SKM-1 treated with dmso at 0.1 percent for 144 hours (cell line): ENCODE measurements at regions not wholly inside any gene's neighbourhood (a gene's known extent, or its start where the extent isn't known, plus 50 kb on each side); places are given as distances from the start of the nearest gene placed in this dataset.

Source experiments
- DNase-seq: peaks from one replicate; lab custom pipeline; 2025; ENCODE audit not compliant: unreplicated experiment; lab: John Stamatoyannopoulos, UW

GRCh38 chr6:84422380-84422968 lies 195.0 kb upstream of the CEP162 start:
- DNase-seq, result peak; percentile 12

DNA sequence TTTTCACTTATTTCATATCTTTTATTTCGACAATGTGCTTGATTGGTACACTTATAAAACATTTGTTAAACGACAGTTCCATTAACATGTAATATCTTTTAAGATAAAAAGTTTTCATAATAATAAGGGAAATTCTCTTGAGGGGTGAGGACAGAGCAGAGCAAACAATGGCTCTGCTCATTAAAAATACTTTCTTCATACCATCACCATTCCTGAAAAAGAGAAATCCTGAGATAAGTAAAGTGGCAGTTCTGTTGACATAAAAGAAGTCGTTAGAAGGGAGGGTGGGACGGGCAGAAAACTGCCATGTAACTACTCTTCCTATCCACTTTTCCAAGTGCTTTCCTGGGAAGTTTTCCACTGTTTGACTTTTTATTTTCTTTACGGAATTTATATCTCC lies 193.6 kb upstream of the CEP162 start:
- no peak for DNase-seq

DNA sequence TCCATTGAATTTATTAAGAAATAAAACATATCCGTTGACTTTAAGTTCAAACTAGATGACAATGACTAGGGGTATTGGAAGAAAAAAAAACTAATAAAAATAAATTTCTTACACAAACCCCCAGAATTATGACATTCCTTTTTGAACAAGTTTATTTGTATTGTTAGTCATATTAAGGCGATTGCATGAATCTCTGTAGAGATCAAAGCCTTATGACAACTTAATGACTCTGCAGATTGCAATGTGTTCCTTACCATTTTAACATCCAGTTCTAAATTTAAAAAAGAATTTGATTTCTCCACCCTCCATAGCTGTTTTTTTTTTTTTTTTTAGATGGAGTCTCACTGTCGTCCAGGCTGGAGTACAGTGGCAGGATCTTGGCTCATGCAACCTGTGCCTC lies 189.8 kb upstream of the CEP162 start:
- DNase-seq, result no peak

GRCh38 chr6:84416043-84416657 lies 188.7 kb upstream of the CEP162 start:
- DNase-seq, result no peak

DNA sequence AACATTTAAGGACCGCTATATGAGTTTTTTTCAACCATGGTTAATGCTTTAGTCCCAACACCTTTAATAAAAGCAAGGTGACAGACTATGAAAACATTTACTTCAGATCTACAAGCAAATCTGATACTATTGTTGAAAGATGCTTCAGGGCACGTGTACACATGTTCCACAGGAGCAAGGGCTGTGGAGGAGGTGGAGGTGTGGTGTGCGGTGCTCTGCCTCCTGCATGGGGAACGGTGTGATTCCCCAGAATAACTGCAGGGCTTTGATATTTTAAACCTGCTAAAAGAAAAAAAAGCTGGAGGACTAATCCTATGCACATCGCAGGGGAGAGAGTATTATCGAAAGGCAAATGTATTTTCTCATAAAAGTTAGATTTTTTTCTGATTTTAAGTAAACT lies 188.1 kb upstream of the CEP162 start:
- no peak for DNase-seq

DNA sequence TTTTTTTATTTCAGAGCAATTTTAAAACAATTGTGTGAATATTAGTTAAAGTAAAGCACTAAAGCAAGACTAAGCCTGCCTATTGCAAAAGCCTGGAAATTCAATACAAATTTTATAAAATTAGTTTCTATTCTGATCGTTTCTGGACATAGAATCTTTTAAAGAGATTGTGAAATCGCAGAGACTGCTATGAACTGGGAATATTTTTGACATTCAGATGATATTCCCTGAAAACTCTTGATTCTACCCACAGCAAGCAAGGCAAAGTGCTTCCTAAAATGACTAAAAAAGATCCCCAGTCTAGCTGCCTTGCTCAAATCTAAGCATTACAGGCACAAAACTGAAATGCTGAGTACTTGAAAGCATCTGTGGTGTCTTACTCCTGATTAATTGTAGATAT lies 187.6 kb upstream of the CEP162 start:
- no peak for DNase-seq

- DNase-seq, result no peak
Measured at GRCh38 chr6:84414531-84414930, 187.1 kb upstream of the CEP162 start.

GRCh38 chr6:84411060-84411629 lies 183.7 kb upstream of the CEP162 start:
- no peak for DNase-seq

- no peak for DNase-seq
Measured at GRCh38 chr6:84409911-84410310, 182.5 kb upstream of the CEP162 start.

- no peak for DNase-seq
Measured at GRCh38 chr6:84408028-84408427, 180.6 kb upstream of the CEP162 start.

DNA sequence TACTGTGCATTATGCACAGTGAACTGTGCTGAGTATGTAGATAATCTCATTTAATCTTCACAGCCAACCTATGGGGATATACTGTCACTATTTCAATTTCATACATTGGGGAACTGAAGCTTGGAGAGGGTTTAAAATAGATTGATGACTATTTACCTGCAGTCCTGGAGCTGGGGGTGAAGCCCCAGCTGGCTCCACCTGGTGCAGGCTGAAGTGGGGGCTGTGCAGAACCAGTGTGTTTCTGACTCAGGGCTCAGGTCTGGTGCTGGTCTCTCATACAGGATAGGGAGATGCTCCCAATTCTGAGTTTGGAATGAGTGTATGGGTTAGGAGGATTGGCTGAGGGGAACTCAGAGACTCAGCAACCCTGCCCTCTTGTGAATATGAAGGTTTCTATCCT lies 176.1 kb upstream of the CEP162 start:
- no peak for DNase-seq

DNA sequence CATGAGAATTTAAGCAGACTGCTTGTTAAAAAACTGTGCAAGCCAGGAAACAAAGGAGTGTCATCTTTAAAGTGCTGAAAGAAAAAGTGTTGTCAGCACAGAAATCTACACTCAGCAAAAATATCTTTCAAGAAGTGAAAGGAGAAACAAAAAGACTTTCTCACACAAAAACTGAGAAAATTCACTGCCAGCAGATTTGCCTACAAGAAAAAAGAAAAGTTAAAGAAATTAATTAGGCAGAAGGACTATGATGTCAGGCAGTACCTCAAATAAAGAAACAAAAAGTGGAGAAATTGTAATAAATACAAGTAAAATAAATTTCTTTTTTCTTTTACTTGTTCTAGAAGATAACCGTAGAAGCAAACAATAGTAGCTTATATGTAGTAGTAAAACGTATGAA lies 171.6 kb upstream of the CEP162 start:
- no peak for DNase-seq

DNA sequence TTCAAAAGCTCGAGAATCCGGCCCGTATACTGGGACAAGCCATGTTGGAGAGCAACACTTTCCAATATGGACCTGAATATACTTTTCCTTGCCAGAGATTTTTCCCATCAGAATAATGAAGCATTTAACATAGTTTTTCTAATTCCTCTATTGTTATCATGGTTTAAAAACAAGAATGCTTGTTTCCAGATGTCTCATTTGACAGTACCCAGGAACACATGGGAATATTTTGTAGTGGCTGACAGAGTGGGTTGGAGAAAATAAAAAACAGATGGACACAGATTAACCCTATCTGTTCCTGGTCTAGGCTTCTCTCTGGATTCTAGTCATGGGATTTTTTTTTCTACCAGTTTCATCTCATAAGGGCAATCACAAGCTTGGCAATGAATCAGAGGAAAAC lies 164.8 kb upstream of the CEP162 start:
- DNase-seq, result no peak

- DNase-seq, result no peak
Measured at GRCh38 chr6:84390851-84391250, 163.4 kb upstream of the CEP162 start.

DNA sequence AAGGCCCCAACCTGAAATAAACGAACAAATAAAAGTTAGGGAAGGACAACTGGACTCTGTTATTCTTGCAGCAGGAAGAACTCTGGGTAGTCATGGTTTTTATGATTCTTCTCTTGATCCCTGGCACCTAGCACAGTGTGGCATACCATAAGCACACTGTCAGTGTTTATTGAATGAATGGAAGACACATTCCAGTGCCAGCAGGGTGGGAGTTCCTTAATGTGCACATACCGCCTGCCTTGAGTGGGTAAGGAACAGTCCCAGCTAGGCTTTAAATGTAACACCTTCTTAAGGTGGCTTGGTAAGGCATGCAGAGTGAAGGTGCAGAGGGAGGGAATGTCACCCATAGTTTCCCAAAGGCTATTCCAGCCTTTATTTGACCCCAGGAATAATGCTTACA lies 162.9 kb upstream of the CEP162 start:
- no peak for DNase-seq

GRCh38 chr6:84379142-84379541 lies 151.7 kb upstream of the CEP162 start:
- no peak for DNase-seq

DNA sequence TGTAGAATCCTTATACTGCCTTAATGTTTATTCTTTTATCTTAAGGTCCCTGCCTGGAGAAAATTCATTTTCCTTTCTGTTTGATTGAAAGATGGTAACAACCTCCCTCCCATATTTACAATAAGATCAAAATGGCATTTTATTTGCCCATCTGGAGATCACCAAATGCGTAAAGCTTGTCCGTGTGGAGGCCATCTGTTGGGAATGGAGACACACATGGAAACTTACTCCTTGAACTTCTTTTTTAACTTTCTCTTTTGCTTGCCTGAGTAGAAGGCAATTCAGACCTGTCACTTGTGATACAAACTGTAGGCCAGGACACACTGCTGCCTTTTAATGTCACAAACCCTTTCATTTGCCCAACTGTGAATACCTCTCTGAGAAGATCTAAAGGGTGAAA lies 144.8 kb upstream of the CEP162 start:
- DNase-seq, result no peak

DNA sequence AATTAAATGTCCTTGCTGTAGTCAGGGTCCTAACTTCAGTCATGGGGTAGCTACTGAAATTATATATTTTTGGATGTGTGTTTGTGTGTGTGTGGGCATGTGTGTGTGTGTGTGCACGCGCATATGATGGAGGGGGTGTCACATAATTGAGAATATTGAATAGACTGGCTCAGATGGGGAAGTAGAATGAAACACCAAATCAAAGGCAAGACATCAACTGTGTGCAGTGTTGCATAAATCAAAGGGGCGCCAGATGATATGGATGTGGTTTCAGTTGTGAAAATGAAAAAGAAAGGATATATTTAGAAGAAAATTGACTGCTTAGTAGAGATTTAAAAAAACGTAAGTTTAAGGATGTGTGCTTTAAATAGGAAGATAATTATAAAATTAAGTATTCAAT lies 144.2 kb upstream of the CEP162 start:
- no peak for DNase-seq

GRCh38 chr6:84362193-84362821 lies 134.9 kb upstream of the CEP162 start:
- no peak for DNase-seq

DNA sequence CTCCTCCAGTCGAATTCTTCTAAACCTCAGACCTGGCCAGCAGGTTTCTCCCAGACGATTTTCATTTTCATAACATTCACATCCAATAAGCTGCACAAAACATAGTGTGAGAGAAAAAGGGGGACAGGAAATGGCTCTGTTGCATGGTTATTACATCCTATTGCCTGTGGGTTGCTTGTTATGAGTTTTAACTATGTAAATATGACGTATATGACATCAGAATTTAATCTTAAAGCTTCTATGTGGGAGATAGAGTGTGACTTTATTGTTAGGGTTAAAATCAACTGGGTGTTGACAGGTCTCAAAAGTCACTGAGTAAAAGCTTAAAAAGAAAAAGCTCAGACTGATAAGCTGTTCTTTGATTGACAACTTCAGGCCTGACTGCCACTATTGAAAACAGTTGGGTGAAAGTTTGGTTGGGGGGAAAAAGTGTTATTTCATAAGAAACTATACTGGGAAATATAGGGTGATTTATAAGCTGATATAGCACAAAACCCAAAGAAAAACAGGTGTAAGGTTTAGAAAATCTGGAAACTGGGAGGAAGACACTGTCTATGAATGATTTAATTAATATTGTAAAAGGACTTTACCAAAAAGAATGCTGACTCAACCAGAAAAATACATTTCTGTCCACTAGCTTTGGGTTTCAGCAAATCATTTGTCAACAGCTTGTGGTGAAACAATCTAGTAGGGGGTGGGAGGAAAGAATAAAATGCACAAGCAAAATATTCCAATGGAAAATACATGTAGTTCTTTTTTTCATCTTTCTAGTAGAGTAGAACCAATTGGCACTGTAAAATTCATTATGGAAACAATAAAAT lies 134.1 kb upstream of the CEP162 start:
- DNase-seq, result no peak

DNA sequence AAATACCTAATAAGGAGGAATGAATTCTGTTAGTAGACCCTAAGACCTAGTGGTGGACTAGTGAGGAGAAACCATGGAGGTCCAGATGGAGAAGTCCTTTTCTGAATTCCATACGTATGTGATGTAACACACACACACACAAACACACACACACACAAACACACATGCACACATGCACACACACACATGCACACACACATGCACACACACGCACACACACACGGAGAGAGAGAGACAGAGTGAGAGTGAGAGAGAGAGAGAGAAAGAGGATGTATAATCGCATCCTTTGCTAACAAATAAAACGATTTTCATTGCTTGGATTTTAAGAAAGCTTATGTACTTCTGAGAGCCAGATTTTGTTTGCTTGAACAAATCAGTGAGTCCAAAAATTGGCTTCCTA lies 132.6 kb upstream of the CEP162 start:
- no peak for DNase-seq

DNA sequence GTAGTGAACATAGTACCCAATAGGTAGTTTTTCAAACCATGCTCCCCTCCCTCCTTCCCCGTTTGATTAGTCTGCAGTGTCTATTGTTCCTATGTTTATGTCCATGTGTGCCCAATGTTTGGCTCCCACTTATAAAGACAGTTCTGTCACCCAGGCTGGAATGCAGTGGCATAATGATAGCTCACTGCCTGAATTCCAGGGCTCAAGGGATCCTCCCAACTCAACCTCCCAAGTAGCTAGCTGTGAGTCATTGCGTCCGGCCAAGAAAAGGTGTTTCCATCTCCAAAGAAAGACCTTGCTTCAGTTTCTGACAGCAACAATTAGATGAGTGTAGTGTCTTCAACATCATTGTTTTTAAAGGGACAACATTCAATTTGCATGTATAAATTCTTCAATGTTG lies 131.1 kb upstream of the CEP162 start:
- no peak for DNase-seq
